Activated CD4-positive, alpha-beta memory T cell treated with anti-CD3 and anti-CD28 coated beads for 36 hours (primary cell): ENCODE measurements at regions not wholly inside any gene's neighbourhood (a gene's known extent, or its start where the extent isn't known, plus 50 kb on each side); places are given as distances from the start of the nearest gene placed in this dataset.

Experiments
- CTCF ChIA-PET: fragments of 350-600 bp; sonication (Branson Sonifier 250); formaldehyde crosslinking; loops from one replicate; lab custom pipeline; 2021; ENCODE audit warnings: antibody characterized with exemption, inconsistent platforms; lab: Charles Lee
- POLR2A ChIA-PET: fragments of 350-600 bp; sonication (Branson Sonifier 250); formaldehyde crosslinking; loops from one replicate; lab custom pipeline; 2021; ENCODE audit warnings: antibody characterized with exemption; lab: Charles Lee
- DNase-seq: peaks from one replicate; pipeline ENCODE4 v3.0.0-alpha.2; 2020
- H3K27ac Mint-ChIP-seq: one replicate; pipeline ENCODE4 v1.8.0; 2021; ENCODE audit warnings: mixed read lengths
- H3K27me3 Mint-ChIP-seq: one replicate; pipeline ENCODE4 v1.8.0; 2021; ENCODE audit warnings: mixed read lengths
- H3K36me3 Mint-ChIP-seq: one replicate; pipeline ENCODE4 v1.8.0; 2021; ENCODE audit warnings: mixed read lengths
- H3K4me1 Mint-ChIP-seq: one replicate; pipeline ENCODE4 v1.8.0; 2021; ENCODE audit warnings: low read depth, mixed read lengths
- H3K4me3 Mint-ChIP-seq: one replicate; pipeline ENCODE4 v1.8.0; 2021; ENCODE audit warnings: mild to moderate bottlenecking, mixed read lengths
- H3K9me3 Mint-ChIP-seq: one replicate; pipeline ENCODE4 v1.8.0; 2021; ENCODE audit warnings: mixed read lengths
- intact Hi-C: fragments of 100-400 bp; cut with micrococcal nuclease; formaldehyde crosslinking; loops from one replicate; pipeline ENCODE4 v1.15.1; 2023

DNA sequence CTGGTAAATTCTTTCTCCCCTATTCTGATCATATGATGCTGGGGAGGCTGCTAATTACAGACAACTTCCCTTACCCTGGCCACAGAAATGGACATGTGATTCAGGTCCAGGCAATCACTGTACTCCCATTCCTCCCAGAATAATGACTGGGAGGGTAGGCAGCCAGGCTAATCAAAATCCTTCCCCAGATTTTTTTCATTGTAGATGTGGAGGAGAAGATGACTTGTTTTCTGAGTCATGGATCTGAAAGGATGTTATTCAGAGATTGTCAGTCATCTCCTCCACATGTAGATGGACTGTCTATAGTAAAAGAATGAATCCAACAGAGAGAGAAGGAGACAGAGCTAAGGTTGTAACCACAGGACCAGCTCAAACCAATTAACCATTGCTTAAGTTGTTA is 123.9 kb upstream of the PUM3 start:
- H3K4me3 Mint-ChIP-seq: no peak overlapping the region
- H3K27me3 Mint-ChIP-seq: peaks cover 2% of the 10 kb centered on the region
- DNase-seq: no peak
- peaks cover 4% of the 10 kb centered on the region for H3K36me3 Mint-ChIP-seq
- POLR2A ChIA-PET: no interaction called here
- H3K4me1 Mint-ChIP-seq: no peaks in the 10 kb centered on the region
- CTCF ChIA-PET: interaction anchor here (0.6 kb wide), 1 partner anchor 33 kb away, joined by 3 read pairs; no protein-coding TSS in a partner anchor
- H3K27ac Mint-ChIP-seq: no peak overlapping the region
- intact Hi-C loops: no loop called here
- peaks cover 11% of the 10 kb centered on the region for H3K9me3 Mint-ChIP-seq

DNA sequence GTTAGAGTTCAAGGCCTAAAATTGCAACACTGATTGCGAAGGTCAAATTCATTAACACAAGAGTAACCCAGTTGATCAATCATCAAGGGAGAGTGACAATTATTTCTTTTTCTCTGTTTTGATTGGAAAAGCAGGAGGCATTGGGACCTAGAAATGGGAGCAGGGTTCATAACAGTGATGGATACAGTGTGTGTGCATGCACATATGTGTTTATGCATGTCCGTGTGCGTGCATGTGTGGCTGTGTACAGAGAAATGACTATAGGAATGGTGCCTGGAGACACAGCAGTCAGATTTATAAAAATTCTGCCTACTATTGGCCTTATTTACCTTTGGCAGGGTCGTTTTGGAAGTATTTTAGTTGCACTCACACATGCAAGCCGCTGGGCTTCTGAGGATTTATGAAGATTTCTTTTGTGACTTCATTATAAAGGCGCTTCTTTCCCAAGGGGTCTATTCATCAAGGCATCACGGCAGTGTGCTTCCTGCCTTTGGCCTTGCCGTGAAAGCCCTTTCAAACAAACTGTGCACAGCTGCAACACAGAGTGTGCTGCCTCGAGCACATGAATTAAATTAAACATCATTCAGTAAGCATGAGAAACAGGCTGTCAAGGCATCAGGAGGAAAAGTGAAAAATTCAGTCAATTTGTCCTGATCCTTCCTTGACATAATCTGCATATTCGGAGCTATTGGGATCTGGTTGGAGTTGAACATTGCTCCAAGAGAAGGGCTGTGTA is 122.8 kb upstream of the PUM3 start:
- H3K27ac Mint-ChIP-seq: no peak overlapping the region
- intact Hi-C loops: no loop called here
- no peaks in the 10 kb centered on the region for H3K36me3 Mint-ChIP-seq
- ChIA-PET CTCF (no interaction called here), POLR2A (no interaction called here)
- DNase-seq: no peak
- peaks cover under 1% of the 10 kb centered on the region for H3K9me3 Mint-ChIP-seq
- peaks cover 2% of the 10 kb centered on the region for H3K27me3 Mint-ChIP-seq
- no peaks in the 10 kb centered on the region for H3K4me1 Mint-ChIP-seq
- no peak overlapping the region for H3K4me3 Mint-ChIP-seq

DNA sequence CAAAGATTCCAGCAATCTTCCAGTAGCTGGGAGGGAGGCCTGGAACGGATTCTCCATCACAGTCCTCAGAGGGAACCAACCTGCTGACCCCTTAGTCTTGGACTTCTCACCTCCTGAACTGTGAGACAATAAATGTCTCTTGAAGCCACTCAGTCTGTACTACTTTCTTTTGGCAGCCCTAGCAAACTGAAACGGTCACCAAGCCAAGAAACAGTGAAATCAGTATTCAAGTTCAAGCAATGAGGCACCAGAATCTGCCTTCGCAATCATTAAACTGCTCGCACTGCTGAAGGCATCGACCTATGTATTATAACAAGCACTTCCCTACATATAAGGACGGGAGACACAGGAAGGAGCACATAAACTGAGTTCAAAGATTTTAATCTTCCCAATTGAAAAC is 120.6 kb upstream of the PUM3 start:
- DNase-seq: no peak
- ChIA-PET CTCF (no interaction called here), POLR2A (no interaction called here)
- H3K4me1 Mint-ChIP-seq: no peaks in the 10 kb centered on the region
- H3K36me3 Mint-ChIP-seq: no peaks in the 10 kb centered on the region
- no peaks in the 10 kb centered on the region for H3K9me3 Mint-ChIP-seq
- no peak overlapping the region for H3K4me3 Mint-ChIP-seq
- intact Hi-C loops: no loop called here
- no peak overlapping the region for H3K27ac Mint-ChIP-seq
- H3K27me3 Mint-ChIP-seq: peaks cover 2% of the 10 kb centered on the region

DNA sequence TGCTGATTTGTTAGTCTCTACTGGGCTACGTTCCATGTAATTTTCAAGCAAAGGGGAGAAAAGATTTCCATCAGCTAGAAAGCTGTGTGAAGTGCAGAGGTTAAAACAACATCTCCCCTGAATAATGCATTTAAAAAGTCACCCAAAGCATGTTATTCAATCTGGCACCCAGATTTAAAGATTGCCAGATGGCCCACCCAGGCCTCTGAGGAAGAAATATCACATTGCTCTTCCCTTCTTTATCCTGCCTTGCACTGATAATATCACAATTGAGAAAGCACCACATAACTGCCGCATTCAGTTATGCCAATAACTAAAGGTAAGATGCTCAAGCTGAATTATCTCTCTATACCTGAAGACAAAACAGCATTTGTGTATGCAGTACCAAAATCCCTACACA is 119.4 kb upstream of the PUM3 start:
- no peaks in the 10 kb centered on the region for H3K36me3 Mint-ChIP-seq
- intact Hi-C loops: no loop called here
- no peaks in the 10 kb centered on the region for H3K27me3 Mint-ChIP-seq
- DNase-seq: no peak
- H3K9me3 Mint-ChIP-seq: no peaks in the 10 kb centered on the region
- H3K4me1 Mint-ChIP-seq: no peaks in the 10 kb centered on the region
- H3K27ac Mint-ChIP-seq: no peak overlapping the region
- H3K4me3 Mint-ChIP-seq: no peak overlapping the region
- CTCF ChIA-PET: no interaction called here
- POLR2A ChIA-PET: no interaction called here

DNA sequence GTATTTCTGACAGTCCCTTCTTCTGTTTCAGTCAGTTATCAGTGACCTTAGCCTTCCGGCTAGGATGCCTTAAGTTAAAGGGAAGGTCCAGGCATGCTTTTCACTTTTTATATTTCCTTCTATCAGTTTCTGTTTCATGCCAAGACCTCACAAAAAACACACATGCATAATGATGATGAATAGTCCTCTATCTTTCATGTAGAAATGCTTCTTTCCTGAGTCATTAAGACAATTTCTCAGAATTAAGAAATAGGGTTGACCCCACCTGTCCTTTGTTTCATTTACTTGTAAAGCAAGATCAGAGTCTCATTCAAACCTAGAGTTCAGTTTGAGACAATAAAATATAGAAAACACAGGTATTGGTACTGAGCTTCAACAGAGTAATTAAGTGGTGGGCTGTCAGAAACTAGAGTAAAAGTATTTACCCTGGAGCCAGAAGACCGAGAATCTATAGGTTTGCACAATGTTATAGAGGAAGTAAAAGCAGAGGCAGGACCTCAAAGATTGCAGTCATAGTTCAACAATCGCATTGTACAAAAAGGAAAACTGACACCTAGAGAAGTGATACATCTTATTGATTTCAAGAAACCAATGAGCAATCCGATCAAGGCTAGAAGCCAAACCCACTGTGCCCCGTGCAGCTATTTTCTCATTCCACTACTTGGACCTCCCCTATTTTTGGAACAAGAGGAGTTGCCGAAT is 118.7 kb upstream of the PUM3 start:
- Mint-ChIP-seq H3K36me3 (no peaks in the 10 kb centered on the region), H3K27ac (no peak overlapping the region), H3K9me3 (no peaks in the 10 kb centered on the region), H3K4me3 (no peak overlapping the region), H3K4me1 (no peaks in the 10 kb centered on the region), H3K27me3 (no peaks in the 10 kb centered on the region)
- POLR2A ChIA-PET: no interaction called here
- intact Hi-C loops: no loop called here
- CTCF ChIA-PET: no interaction called here
- no peak for DNase-seq

DNA sequence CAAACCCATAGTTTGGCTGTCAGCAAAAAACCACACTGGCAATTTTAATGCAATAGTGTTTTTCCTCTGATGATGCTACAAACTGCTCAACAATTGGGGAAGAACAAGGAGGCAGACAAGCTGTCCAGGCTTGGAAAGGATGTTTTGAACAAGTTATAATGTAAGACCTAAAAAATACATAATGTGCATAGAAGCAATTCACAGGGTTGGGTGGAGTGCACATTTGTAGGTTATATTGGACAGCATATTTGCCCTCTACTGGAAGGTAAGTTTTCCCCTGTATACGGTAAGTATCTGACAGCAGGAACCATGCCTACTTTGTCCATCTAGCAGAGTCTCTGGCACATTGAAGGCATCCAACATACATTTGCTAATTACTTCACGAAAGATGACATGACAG is 114.3 kb upstream of the PUM3 start:
- POLR2A ChIA-PET: no interaction called here
- H3K27me3 Mint-ChIP-seq: peaks cover 7% of the 10 kb centered on the region
- no peak overlapping the region for H3K4me3 Mint-ChIP-seq
- no peaks in the 10 kb centered on the region for H3K36me3 Mint-ChIP-seq
- intact Hi-C loops: no loop called here
- H3K4me1 Mint-ChIP-seq: no peaks in the 10 kb centered on the region
- no peak for DNase-seq
- H3K27ac Mint-ChIP-seq: no peak overlapping the region
- H3K9me3 Mint-ChIP-seq: no peaks in the 10 kb centered on the region
- CTCF ChIA-PET: no interaction called here

DNA sequence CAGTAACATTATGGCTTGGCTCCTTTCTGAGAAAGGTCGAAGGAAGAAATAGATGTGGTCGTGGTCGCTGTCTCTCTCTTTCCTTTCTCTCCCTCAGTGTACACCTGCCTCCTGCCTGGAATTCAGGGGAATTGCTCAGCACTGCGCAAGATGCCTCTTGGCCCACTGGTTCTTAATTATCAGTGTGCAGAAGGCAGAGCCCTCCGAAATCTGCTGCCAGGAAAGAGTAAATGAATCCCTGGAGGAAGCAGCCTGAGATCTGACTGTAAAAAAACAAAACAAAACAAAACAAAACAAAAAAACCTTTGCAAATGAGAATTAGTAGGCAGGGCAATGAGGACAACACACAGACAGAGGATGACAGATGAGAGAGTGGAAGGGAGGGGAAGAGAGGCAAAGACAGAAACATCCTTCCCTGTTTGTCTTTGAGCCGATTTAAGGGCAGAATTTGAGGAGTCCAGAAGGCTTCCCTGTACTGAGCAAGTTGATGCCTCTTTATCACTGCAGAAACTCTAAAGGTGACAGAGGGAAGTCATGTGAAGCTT is 113.8 kb upstream of the PUM3 start:
- Mint-ChIP-seq H3K4me1 (no peaks in the 10 kb centered on the region), H3K4me3 (no peak overlapping the region), H3K36me3 (no peaks in the 10 kb centered on the region), H3K27ac (no peak overlapping the region), H3K9me3 (no peaks in the 10 kb centered on the region), H3K27me3 (peaks cover 8% of the 10 kb centered on the region)
- intact Hi-C loops: no loop called here
- POLR2A ChIA-PET: no interaction called here
- no peak for DNase-seq
- CTCF ChIA-PET: no interaction called here

DNA sequence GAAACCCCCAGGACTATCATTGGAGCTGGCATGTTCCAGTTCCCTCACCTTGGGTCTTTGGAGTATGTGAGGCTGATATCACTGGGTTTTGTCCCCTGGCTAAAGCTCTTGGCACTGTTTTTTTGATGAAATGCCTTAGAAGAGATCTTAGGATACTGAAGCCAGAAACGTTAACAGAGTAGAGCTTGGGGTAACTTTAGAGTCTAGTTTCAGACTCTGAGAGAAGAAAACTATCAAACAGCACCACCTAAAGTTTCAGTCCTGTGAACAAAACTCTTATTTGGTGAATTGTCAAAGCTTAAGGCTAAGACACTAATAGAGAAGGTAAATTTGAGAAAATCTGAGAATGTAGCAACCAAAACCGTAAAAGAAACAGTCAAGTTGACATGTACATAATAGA is 111.7 kb upstream of the PUM3 start:
- ChIA-PET CTCF (no interaction called here), POLR2A (no interaction called here)
- no peak for DNase-seq
- no peaks in the 10 kb centered on the region for H3K4me1 Mint-ChIP-seq
- H3K36me3 Mint-ChIP-seq: no peaks in the 10 kb centered on the region
- no peak overlapping the region for H3K4me3 Mint-ChIP-seq
- H3K27me3 Mint-ChIP-seq: peaks cover 10% of the 10 kb centered on the region
- no peak overlapping the region for H3K27ac Mint-ChIP-seq
- intact Hi-C loops: no loop called here
- H3K9me3 Mint-ChIP-seq: no peaks in the 10 kb centered on the region

DNA sequence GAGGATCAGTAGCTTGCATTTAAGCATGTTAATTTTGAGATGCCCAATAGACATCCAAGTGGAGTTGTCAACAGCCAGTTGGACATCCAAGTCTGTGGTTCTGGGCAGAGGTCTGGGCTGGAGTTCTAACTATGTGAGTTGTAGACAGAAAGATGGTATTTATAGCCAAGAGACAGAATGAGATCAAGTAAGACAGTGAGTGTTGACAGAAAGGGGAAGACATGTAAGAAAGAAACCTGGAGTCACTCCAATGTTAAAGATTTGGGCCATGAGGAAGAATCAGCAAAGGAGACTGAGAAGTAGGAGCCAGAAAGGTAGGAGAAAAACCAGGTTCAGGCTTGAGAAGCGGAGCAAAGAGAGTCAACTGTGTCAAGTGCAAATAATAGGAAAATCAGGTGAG is 95.5 kb upstream of the PUM3 start:
- ChIA-PET CTCF (no interaction called here), POLR2A (no interaction called here)
- H3K36me3 Mint-ChIP-seq: no peaks in the 10 kb centered on the region
- H3K4me1 Mint-ChIP-seq: no peaks in the 10 kb centered on the region
- no peak for DNase-seq
- intact Hi-C loops: loop anchor here (10.0 kb wide), 1 partner anchor 55 kb away; no protein-coding TSS in a partner anchor
- no peak overlapping the region for H3K27ac Mint-ChIP-seq
- no peaks in the 10 kb centered on the region for H3K9me3 Mint-ChIP-seq
- H3K4me3 Mint-ChIP-seq: no peak overlapping the region
- peaks cover 9% of the 10 kb centered on the region for H3K27me3 Mint-ChIP-seq

DNA sequence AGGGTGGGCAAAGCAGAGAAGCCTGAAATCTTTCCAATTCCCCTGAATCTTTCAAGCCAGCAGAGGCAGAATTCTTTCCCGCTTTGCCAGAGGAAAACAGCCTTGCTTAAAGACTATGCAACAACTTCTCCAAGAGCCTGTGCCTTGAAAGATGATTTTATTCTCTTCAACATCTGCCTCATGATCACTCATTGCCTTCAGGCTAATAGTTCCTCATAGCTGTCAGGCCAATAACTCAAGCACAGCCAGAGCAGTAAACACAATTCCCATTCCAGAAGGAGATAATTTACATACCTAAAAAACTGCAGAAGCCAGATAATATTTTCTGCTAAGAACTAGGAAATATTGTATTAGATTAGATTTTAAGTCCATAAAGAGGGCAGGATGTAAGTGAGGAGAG is 92.3 kb upstream of the PUM3 start:
- no peak overlapping the region for H3K27ac Mint-ChIP-seq
- H3K36me3 Mint-ChIP-seq: no peaks in the 10 kb centered on the region
- peaks cover 4% of the 10 kb centered on the region for H3K27me3 Mint-ChIP-seq
- no peaks in the 10 kb centered on the region for H3K9me3 Mint-ChIP-seq
- intact Hi-C loops: loop anchor here (10.0 kb wide), 1 partner anchor 59 kb away; no protein-coding TSS in a partner anchor
- no peak overlapping the region for H3K4me3 Mint-ChIP-seq
- POLR2A ChIA-PET: no interaction called here
- CTCF ChIA-PET: no interaction called here
- H3K4me1 Mint-ChIP-seq: no peaks in the 10 kb centered on the region
- no peak for DNase-seq

DNA sequence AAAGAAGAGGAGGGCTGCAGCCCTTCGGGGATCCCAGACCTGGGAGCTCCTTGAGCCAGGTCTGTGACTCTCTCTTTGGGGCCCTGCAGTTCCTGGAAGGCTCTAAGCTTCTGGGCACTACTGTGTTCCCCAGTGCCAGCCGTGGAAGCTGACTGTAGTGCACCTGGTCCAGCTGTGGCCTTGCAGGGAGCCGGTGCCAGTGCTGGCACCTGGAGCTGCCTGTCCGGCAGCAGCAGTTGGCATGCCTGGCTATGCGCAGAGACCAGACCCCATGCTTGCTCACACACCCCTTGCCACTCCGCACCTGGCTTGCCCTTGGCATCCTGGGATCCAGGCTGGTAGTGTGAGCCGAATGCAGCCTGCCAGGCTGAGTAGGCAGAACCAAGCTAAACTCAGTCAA is 91.0 kb upstream of the PUM3 start:
- no peak overlapping the region for H3K27ac Mint-ChIP-seq
- DNase-seq: no peak
- no peak overlapping the region for H3K4me3 Mint-ChIP-seq
- CTCF ChIA-PET: no interaction called here
- POLR2A ChIA-PET: no interaction called here
- H3K9me3 Mint-ChIP-seq: no peaks in the 10 kb centered on the region
- H3K27me3 Mint-ChIP-seq: peaks cover 4% of the 10 kb centered on the region
- no peaks in the 10 kb centered on the region for H3K36me3 Mint-ChIP-seq
- intact Hi-C loops: loop anchor here (10.0 kb wide), 1 partner anchor 60 kb away; no protein-coding TSS in a partner anchor
- no peaks in the 10 kb centered on the region for H3K4me1 Mint-ChIP-seq

DNA sequence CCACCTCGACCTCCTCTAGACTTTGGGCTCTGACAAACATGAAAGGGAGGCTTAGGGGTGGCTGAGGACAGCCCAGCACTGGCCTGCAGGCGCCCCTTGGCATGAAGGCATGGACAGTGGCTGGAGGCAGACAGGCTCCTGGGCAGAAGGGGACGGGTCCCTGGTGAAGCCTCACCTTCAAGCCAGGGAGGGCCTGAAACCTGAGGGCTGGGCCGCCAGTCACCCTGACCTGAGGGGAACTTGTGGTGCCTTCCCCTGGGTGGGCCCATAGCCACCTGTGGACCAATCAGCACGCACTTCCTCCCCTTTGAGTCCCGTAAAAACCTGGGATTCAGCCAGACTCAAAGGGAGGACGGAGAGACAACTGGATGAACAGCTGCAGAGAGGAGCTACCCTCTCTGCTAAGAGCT is 90.4 kb upstream of the PUM3 start:
- intact Hi-C loops: loop anchor here (10.0 kb wide), 1 partner anchor 61 kb away; no protein-coding TSS in a partner anchor
- Mint-ChIP-seq H3K4me1 (no peaks in the 10 kb centered on the region), H3K4me3 (no peak overlapping the region), H3K36me3 (no peaks in the 10 kb centered on the region), H3K9me3 (no peaks in the 10 kb centered on the region), H3K27me3 (peaks cover under 1% of the 10 kb centered on the region), H3K27ac (no peak overlapping the region)
- CTCF ChIA-PET: no interaction called here
- DNase-seq: no peak
- POLR2A ChIA-PET: no interaction called here
